IMR-90 (cell line): ENCODE measurements at regions not wholly inside any gene's neighbourhood (a gene's known extent, or its start where the extent isn't known, plus 50 kb on each side); places are given as distances from the start of the nearest gene placed in this dataset.

ENCODE experiments used
- ATAC-seq: fragments of 200-7000 bp; cut with Tn5 transposase; 2 replicates; pipeline ENCODE4 v1.9.1; 2020; ENCODE audit warnings: low read depth, mild to moderate bottlenecking, moderate library complexity
- BruUV-seq: library from RNA; stranded (reverse); fragments of 400-500 nt; replicated peaks from 2 replicates; lab custom pipeline; 2021; lab: Mats Ljungman, UMichigan
- CTCF ChIA-PET: fragments of 300-600 bp; formaldehyde crosslinking; extraction: SDS; loops from one replicate; lab custom pipeline; 2021; ENCODE audit warnings: antibody characterized with exemption; lab: Yijun Ruan, JAX
- POLR2A ChIA-PET: fragments of 300-600 bp; sonication (Branson Sonifier 250); formaldehyde crosslinking; loops from one replicate; lab custom pipeline; 2022; ENCODE audit warnings: antibody characterized with exemption; ENCODE audit not compliant: unreplicated experiment; lab: Charles Lee
- DNase-seq: peaks from one replicate; pipeline ENCODE4 v3.0.0; 2013
- H2AFZ ChIP-seq: replicated peaks from 2 replicates; pipeline ENCODE3; 2013; ENCODE audit warnings: low read length, mild to moderate bottlenecking; ENCODE audit not compliant: poor library complexity
- H2AK5ac ChIP-seq: 2 replicates; pipeline ENCODE4 v1.6.1; 2013; ENCODE audit warnings: low read depth, low read length, inconsistent platforms
- H2AK9ac ChIP-seq: replicated peaks from 2 replicates; pipeline ENCODE3; 2013; ENCODE audit warnings: mild to moderate bottlenecking, low read depth, low read length, moderate library complexity; ENCODE audit not compliant: poor library complexity
- H2BK120ac ChIP-seq: 2 replicates; pipeline ENCODE4 v1.6.1; 2013; ENCODE audit warnings: low read depth, low read length, inconsistent platforms
- H2BK15ac ChIP-seq: 3 replicates; pipeline ENCODE4 v1.6.1; 2013; ENCODE audit warnings: low read depth, low read length, inconsistent platforms
- H2BK20ac ChIP-seq: 2 replicates; pipeline ENCODE4 v1.6.1; 2013; ENCODE audit warnings: low read depth, mild to moderate bottlenecking, inconsistent platforms, low read length, moderate library complexity
- H2BK5ac ChIP-seq: 2 replicates; pipeline ENCODE4 v1.6.1; 2013; ENCODE audit warnings: mild to moderate bottlenecking, low read depth, low read length, inconsistent platforms; ENCODE audit not compliant: poor library complexity, severe bottlenecking
- H3K14ac ChIP-seq: replicated peaks from 2 replicates; pipeline ENCODE4 v1.6.1; 2013; ENCODE audit warnings: low read depth, low read length, inconsistent platforms
- H3K18ac ChIP-seq: 2 replicates; pipeline ENCODE4 v1.6.1; 2013; ENCODE audit warnings: low read depth, low read length, control low read depth
- H3K23ac ChIP-seq: 2 replicates; pipeline ENCODE4 v1.6.1; 2013; ENCODE audit warnings: low read depth, low read length, inconsistent platforms
- H3K27ac ChIP-seq: 2 replicates; pipeline ENCODE4 v1.5.1; 2013; ENCODE audit warnings: mild to moderate bottlenecking, control low read depth, low read length; ENCODE audit not compliant: insufficient read depth
- H3K27me3 ChIP-seq: 2 replicates; pipeline ENCODE4 v1.6.1; 2013; ENCODE audit warnings: low read length; ENCODE audit not compliant: control insufficient read depth, insufficient read depth
- H3K36me3 ChIP-seq: 2 replicates; pipeline ENCODE4 v1.6.1; 2013; ENCODE audit warnings: low read length, mixed read lengths; ENCODE audit not compliant: control insufficient read depth, insufficient read depth
- H3K4ac ChIP-seq: 2 replicates; pipeline ENCODE4 v1.6.1; 2013; ENCODE audit warnings: low read depth, low read length, inconsistent platforms
- H3K4me1 ChIP-seq: 2 replicates; pipeline ENCODE4 v1.6.1; 2013; ENCODE audit warnings: low read length, mixed read lengths; ENCODE audit not compliant: control insufficient read depth, insufficient read depth
- H3K4me2 ChIP-seq: 2 replicates; pipeline ENCODE4 v1.6.1; 2013; ENCODE audit warnings: low read depth, mild to moderate bottlenecking, control low read depth, low read length, moderate library complexity
- H3K4me3 ChIP-seq: 2 replicates; pipeline ENCODE4 v1.5.1; 2013; ENCODE audit warnings: low read depth, mild to moderate bottlenecking, control low read depth, low read length, moderate library complexity; ENCODE audit not compliant: insufficient read depth
- H3K56ac ChIP-seq: 2 replicates; pipeline ENCODE4 v1.6.1; 2013; ENCODE audit warnings: low read length, inconsistent platforms; ENCODE audit not compliant: insufficient read depth; ENCODE audit errors: extremely low read depth
- H3K79me1 ChIP-seq, 2 experiments: 2 replicates each; pipeline ENCODE4 v1.6.1; 2013; ENCODE audit warnings: low read length in 2 of 2, inconsistent platforms in 1 of 2, low read depth in 1 of 2
- H3K9ac ChIP-seq: 2 replicates; pipeline ENCODE4 v1.6.1; 2013; ENCODE audit warnings: low read depth, low read length, control low read depth
- H3K9me1 ChIP-seq: 2 replicates; pipeline ENCODE4 v1.6.1; 2013; ENCODE audit warnings: low read length, inconsistent platforms; ENCODE audit not compliant: insufficient read depth
- H3K9me3 ChIP-seq: 2 replicates; pipeline ENCODE4 v1.6.1; 2013; ENCODE audit warnings: low read length; ENCODE audit not compliant: control insufficient read depth, insufficient read depth
- H4K20me1 ChIP-seq: 2 replicates; pipeline ENCODE4 v1.6.1; 2013; ENCODE audit warnings: low read length, inconsistent platforms; ENCODE audit not compliant: insufficient read depth
- H4K5ac ChIP-seq: 2 replicates; pipeline ENCODE4 v1.6.1; 2013; ENCODE audit warnings: mild to moderate bottlenecking, low read depth, low read length, control low read depth
- H4K8ac ChIP-seq, 2 experiments: 2 replicates each; pipeline ENCODE4 v1.6.1; 2013; ENCODE audit warnings: low read depth in 2 of 2, low read length in 2 of 2, control low read depth in 1 of 2, inconsistent platforms in 1 of 2
- H4K91ac ChIP-seq: 2 replicates; pipeline ENCODE4 v1.6.1; 2013; ENCODE audit warnings: low read depth, low read length, inconsistent platforms; ENCODE audit not compliant: insufficient read depth
- CHD1 ChIP-seq: IDR thresholded peaks from 2 replicates; pipeline ENCODE4 v1.6.1; 2012; ENCODE audit warnings: low read depth, low read length, improper control_type of control experiment
- RCOR1 ChIP-seq: IDR thresholded peaks from 2 replicates; pipeline ENCODE4 v1.6.1; 2012; ENCODE audit warnings: mild to moderate bottlenecking, low read length, improper control_type of control experiment; ENCODE audit not compliant: insufficient replicate concordance
- WGBS, 2 experiments: methylation state at CpG; one replicate each; pipeline versions ENCODE4 v1.1.5 to v1.1.7; 2013; ENCODE audit warnings: missing lambda C conversion rate in 2 of 2; ENCODE audit not compliant: insufficient read length in 1 of 2; ENCODE audit errors: extremely low coverage in 2 of 2; 5-methylcytosine and 5-hydroxymethylcytosine counted together
- dilution Hi-C: fragments of 300-500 bp; cut with HindIII; formaldehyde crosslinking; loops from one replicate; pipeline ENCODE4 v1.14.3; 2018; ENCODE audit warnings: low sequenced_read_pairs; ENCODE audit not compliant: unreplicated experiment
- in situ Hi-C: fragments of 300-500 bp; cut with MboI; formaldehyde crosslinking; loops from 3 replicates; pipeline ENCODE4 v1.14.3; 2019; ENCODE audit warnings: low sequenced_read_pairs, inconsistent platforms, mixed read lengths
- intact Hi-C: fragments of 100-400 bp; cut with micrococcal nuclease; formaldehyde crosslinking; loops from 2 replicates; pipeline ENCODE4 v1.10.0; 2022

- ATAC-seq (no peak), DNase-seq (no peak)
- H3K4me2 ChIP-seq = no peak overlapping the region
- no peak overlapping the region for H2BK20ac ChIP-seq
- H2AFZ ChIP-seq = no peak overlapping the region
- WGBS, 2 experiments = no CpG with 5 or more reads among the region's 3 CpGs
- H3K14ac ChIP-seq = no peak overlapping the region
- no peak overlapping the region for H2AK5ac ChIP-seq
- H2BK5ac ChIP-seq = no peak overlapping the region
- H3K4me1 ChIP-seq = no peaks in the 10 kb centered on the region
- H4K20me1 ChIP-seq = no peaks in the 10 kb centered on the region
- H3K56ac ChIP-seq = no peak overlapping the region
- H3K9ac ChIP-seq = no peak overlapping the region
- TF ChIP-seq CHD1 = no peak
- no peak for TF ChIP-seq RCOR1
- H3K79me1 ChIP-seq = no peaks in the 10 kb centered on the region
- H4K5ac ChIP-seq = no peak overlapping the region
- intact Hi-C loops (no loop called here), dilution Hi-C loops (no loop called here), in situ Hi-C loops (no loop called here)
- no peak overlapping the region for H4K8ac ChIP-seq
- H2AK9ac ChIP-seq = no peak overlapping the region
- H3K27me3 ChIP-seq = no peaks in the 10 kb centered on the region
- H3K18ac ChIP-seq = no peak overlapping the region
- no peak overlapping the region for H3K27ac ChIP-seq
- H3K4ac ChIP-seq = no peak overlapping the region
- no peak overlapping the region for H4K91ac ChIP-seq
- BruUV-seq = no TSS peak
- no peak overlapping the region for H3K4me3 ChIP-seq
- H3K9me3 ChIP-seq = peaks cover 19% of the 10 kb centered on the region; the same call in 1 of the 2 replicates
- no peak overlapping the region for H2BK15ac ChIP-seq
- CTCF ChIA-PET = no interaction called here
- H3K23ac ChIP-seq = no peak overlapping the region
- POLR2A ChIA-PET = no interaction called here
- no peaks in the 10 kb centered on the region for H3K36me3 ChIP-seq
- H2BK120ac ChIP-seq = no peak overlapping the region
- H3K9me1 ChIP-seq = no peaks in the 10 kb centered on the region
Observed at GRCh38 chr15:94703596-94703995, 472.2 kb downstream of the MCTP2 start.
